ENCODE measurements at regions not wholly inside any gene's neighbourhood (a gene's known extent, or its start where the extent isn't known, plus 50 kb on each side); places are given as distances from the start of the nearest gene placed in this dataset.
"Not testable (repeated sequence)": the region's sequence is repeated elsewhere in the genome, so short reads cannot be mapped to it uniquely, and the experiment has no call there.

DNA sequence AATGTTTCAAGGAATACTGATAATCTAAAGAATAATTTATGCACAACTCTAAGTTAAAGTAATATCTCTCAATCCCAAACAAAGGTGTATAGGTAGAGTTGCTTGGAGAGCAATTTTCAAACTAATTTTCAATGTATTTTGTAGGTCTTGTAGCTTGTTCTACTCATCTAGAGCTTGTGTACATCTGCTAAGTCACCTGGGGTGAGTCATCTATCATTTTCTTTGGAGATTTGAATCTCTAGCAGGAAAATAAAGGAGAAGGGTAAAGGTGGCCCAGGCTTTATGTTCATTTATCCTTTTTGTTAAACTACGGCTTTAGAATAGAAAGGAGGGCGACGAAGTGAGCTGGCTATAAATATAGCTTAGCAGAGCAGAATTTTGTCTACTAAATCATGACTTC is 76.8 kb upstream of the THUMPD2 start:
- Mint-ChIP-seq H3K27me3 (peaks cover 18% of the 10 kb centered on the region), H3K27ac (no peak overlapping the region), H3K4me1 (no peaks in the 10 kb centered on the region), H3K36me3 (ENCODE audit: low read depth) (no peaks in the 10 kb centered on the region), H3K9me3 (no peaks in the 10 kb centered on the region), H3K4me3 (no peak overlapping the region)
- ATAC-seq (replicated peaks) = no peak

DNA sequence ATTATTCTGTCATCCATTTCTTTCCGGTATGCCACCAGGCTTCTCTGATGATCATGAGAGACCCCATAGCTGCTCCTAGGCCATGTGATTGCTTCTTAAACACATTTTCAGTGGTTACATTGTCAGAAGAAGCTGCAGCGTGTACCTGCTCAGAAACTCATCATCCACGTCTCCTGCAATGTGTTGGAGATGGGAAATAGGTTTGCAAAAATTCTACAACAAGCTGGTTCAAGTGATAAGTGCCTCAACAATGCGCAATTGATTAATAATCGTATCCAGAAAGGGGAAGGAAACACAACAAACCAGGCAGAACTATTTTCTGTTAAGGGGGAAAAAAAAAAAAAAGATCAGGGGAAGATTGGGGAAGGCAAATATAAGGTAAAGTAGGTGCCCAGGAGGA is 75.7 kb upstream of the THUMPD2 start:
- H3K27ac Mint-ChIP-seq = no peak overlapping the region
- H3K4me1 Mint-ChIP-seq = no peaks in the 10 kb centered on the region
- ATAC-seq (replicated peaks) = no peak
- peaks cover 24% of the 10 kb centered on the region for H3K27me3 Mint-ChIP-seq
- H3K4me3 Mint-ChIP-seq = no peak overlapping the region
- H3K36me3 Mint-ChIP-seq (ENCODE audit: low read depth) = no peaks in the 10 kb centered on the region
- no peaks in the 10 kb centered on the region for H3K9me3 Mint-ChIP-seq

DNA sequence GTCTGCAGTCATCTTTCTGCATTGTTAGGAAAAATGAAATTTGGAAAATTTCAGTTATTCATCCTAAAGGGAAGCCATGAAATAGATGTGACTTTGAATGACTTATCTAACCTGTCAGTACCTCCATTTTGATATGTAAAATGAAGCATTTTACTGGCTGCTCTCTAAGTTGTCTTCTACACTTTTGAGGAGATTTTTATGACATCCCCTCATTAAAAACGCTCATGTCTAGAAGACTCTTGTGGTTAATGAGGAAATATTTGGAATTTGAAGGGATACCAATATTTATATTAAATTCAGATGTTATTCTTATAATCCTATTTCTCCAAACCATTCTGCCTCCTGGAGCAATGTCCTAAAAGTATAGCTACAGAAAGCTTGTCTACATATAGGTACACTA is 73.8 kb upstream of the THUMPD2 start:
- no peak overlapping the region for H3K4me3 Mint-ChIP-seq
- ATAC-seq (replicated peaks) = no peak
- H3K9me3 Mint-ChIP-seq = no peaks in the 10 kb centered on the region
- peaks cover 24% of the 10 kb centered on the region for H3K27me3 Mint-ChIP-seq
- no peak overlapping the region for H3K27ac Mint-ChIP-seq
- no peaks in the 10 kb centered on the region for H3K4me1 Mint-ChIP-seq
- H3K36me3 Mint-ChIP-seq (ENCODE audit: low read depth) = no peaks in the 10 kb centered on the region

DNA sequence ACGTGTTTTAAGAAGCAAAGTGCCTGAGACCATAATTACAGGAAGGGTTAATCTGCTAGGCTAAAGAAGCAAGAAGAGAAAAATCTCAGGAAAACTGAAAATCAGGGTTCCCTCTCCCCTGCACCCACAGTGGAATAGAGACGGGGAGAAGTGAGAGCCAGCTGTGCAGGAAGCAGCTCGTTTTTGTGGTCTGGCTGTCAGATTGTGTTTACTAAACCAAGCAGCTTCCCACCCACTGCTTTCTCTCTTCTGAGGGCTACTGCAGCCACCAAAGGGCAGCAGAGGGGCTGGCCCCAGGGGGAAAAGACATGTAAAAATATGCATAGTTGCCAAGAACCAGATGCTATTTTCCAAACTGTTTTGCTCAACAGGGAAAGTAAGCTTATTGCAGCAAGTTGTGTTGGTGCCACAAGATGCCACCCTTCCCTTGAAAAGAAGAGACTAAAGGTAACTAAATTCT is 72.6 kb upstream of the THUMPD2 start:
- Mint-ChIP-seq H3K36me3 (ENCODE audit: low read depth) (no peaks in the 10 kb centered on the region), H3K27ac (no peak overlapping the region), H3K27me3 (peaks cover 30% of the 10 kb centered on the region), H3K4me1 (no peaks in the 10 kb centered on the region), H3K9me3 (no peaks in the 10 kb centered on the region), H3K4me3 (no peak overlapping the region)
- no peak for ATAC-seq (replicated peaks)

DNA sequence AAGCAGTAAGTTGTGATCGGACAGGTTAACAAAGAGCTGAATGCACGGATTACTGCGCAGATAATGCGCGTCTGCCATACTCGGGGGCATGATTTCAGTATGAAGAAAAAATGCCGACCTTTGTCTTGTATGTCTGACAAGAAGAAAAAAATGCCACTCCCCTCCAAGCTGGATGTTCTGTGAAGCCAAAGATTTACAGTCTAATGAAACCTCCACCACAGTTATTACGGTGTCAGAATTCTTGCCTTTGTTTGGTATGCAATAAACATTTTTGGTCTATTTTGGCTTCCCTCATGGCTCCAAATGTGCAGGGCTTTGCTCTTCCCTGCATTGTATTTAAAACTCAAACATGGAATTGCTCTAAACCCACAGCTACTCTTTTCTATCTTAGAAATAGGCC is 72.2 kb upstream of the THUMPD2 start:
- Mint-ChIP-seq H3K4me3 (no peak overlapping the region), H3K36me3 (ENCODE audit: low read depth) (no peaks in the 10 kb centered on the region)

DNA sequence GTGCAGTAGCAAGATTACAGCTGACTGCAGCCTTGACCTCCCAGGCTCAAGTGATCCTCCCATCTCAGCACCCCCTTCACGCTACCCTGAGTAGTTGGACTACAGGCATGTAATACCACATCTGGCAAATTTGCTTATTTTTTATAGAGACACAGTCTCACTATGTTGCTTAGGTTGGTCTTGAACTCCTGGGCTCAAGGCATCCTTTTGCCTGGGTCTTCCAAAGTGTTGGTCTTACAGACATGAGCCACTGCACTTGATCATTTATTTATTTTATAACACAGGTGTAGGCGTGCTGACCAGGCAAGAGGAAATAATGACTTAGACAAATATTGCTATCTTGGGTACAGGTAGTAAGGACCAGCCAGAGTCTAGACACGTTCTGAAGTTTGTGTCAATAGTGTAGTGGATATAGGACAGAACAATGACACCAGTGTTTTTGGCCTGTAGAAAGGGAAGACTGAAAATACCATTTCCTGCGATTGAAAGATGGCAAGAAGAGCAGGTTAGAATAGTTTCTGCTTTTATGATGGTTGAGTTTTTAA is 71.0 kb upstream of the THUMPD2 start:
- Mint-ChIP-seq H3K4me3 (no peak overlapping the region), H3K9me3 (no peaks in the 10 kb centered on the region), H3K27ac (no peak overlapping the region), H3K36me3 (ENCODE audit: low read depth) (no peaks in the 10 kb centered on the region), H3K4me1 (no peaks in the 10 kb centered on the region), H3K27me3 (peaks cover 33% of the 10 kb centered on the region)
- ATAC-seq (replicated peaks) = no peak

More for the DNA sequence above, 72.2 kb upstream of the THUMPD2 start:
- H3K9me3 Mint-ChIP-seq = no peaks in the 10 kb centered on the region
- H3K27me3 Mint-ChIP-seq = peaks cover 28% of the 10 kb centered on the region
- H3K4me1 Mint-ChIP-seq = no peaks in the 10 kb centered on the region
- no peak for ATAC-seq (replicated peaks)
- H3K27ac Mint-ChIP-seq = no peak overlapping the region

DNA sequence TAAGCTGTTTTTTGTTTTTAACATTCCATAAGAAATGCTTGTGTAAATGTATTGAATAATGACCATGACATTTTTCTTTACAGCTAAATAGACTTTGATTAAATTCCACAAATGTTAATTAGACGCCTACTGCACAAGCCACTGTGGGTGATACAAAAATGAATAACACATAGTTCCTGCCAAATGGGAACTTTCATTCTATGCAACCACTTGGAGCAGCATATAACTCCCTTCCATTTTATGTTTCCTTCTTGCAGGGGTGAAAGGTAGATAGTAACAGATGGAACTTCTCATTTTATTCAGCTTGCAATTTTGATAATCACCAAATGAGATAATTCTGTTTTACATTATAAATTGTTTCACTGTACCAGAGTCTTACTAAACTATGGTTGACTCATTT is 70.0 kb upstream of the THUMPD2 start:
- peaks cover 29% of the 10 kb centered on the region for H3K27me3 Mint-ChIP-seq
- ATAC-seq (replicated peaks) = no peak
- H3K4me3 Mint-ChIP-seq = no peak overlapping the region
- no peaks in the 10 kb centered on the region for H3K4me1 Mint-ChIP-seq
- H3K36me3 Mint-ChIP-seq (ENCODE audit: low read depth) = no peaks in the 10 kb centered on the region
- no peaks in the 10 kb centered on the region for H3K9me3 Mint-ChIP-seq
- H3K27ac Mint-ChIP-seq = no peak overlapping the region

DNA sequence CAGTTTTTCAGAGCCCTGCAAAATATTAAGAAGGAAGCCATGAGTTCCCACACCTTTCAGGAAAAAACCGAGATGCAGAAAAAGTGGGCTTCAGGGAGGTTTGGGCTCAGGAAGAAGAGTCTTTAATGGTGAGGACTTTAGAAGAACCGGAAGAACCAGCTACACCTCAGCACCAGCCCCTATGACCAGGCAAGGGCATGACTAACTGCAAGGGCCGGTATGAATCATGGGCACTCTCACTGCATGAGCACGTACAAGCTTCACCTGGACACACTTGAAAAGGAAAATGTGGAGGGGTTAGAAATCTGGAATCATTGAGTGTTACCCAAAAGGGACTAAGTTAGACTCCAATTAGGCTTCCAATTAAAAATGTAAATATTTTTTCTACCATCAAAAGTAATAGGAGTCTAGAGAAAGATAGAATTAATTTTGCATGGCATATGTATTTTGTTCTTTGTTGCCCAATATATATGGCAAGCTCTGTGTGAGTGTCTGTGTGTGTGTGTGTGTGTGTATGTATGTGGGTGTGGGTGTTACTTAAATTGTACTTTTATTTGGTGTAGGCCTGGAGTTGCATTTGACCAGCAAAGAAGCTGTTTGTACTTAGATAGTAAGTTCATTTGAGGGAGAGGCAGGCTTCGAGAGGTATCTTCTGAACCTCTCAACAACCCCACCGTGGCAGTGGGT is 66.5 kb upstream of the THUMPD2 start:
- no peaks in the 10 kb centered on the region for H3K4me1 Mint-ChIP-seq
- H3K9me3 Mint-ChIP-seq = no peaks in the 10 kb centered on the region
- no peak overlapping the region for H3K4me3 Mint-ChIP-seq
- peak; percentile 52 for ATAC-seq (replicated peaks)
- H3K27me3 Mint-ChIP-seq = peaks cover 26% of the 10 kb centered on the region
- no peak overlapping the region for H3K27ac Mint-ChIP-seq
- H3K36me3 Mint-ChIP-seq (ENCODE audit: low read depth) = no peaks in the 10 kb centered on the region

DNA sequence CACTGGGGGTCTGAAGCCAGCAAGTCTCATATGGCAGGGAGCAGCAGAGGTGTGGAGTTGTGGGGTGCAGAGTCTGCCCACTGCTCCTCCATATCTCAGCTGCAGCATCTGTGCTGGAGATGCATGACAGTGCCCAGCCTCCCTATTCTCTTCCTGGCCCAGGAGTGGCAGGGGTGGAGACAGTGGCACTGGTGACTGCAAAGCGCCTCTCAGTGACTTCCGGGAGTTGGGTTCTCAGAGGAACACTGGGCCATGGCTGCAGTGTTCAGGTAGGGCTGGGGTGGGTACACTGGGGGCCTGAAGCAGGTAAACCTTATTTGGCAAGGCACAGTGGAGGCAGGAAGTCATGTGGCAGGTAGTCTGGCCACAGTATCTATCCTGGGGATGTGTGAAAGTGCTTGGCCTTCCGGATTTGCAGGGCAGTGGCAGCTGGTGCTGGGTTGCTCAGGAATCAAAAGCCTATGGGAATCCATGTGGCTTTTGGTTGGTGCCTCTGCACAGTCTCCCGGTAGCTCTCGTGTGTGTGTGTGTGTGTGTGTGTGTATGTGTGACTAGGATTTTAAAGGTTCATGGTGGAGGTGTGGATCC is 60.3 kb upstream of the THUMPD2 start:
- H3K4me1 Mint-ChIP-seq = no peaks in the 10 kb centered on the region
- peaks cover 16% of the 10 kb centered on the region for H3K27me3 Mint-ChIP-seq
- ATAC-seq (replicated peaks) = peak; percentile 9
- no peaks in the 10 kb centered on the region for H3K9me3 Mint-ChIP-seq
- H3K36me3 Mint-ChIP-seq (ENCODE audit: low read depth) = no peaks in the 10 kb centered on the region
- H3K4me3 Mint-ChIP-seq = no peak overlapping the region
- no peak overlapping the region for H3K27ac Mint-ChIP-seq

DNA sequence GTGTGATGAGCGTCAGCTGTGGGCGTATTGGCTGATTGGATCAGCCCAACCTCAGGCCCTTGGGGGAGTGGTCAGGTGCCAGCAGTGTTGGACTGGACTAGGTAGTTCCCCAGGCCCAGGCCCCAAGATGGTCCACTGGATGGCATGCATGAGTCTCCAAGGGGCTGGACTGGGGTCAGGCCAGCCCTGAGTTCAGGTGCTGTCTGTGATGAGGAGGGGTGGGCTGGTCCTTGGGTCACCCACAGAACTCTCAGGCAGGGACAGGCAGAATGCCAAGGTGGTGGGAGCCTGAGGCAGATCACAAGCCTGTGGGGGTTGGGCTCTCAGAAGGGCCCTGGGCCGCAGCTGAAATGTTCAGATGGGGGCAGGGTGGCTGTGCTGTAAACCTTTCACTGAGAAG is 59.5 kb upstream of the THUMPD2 start:
- no peaks in the 10 kb centered on the region for H3K4me1 Mint-ChIP-seq
- H3K27me3 Mint-ChIP-seq = peaks cover 21% of the 10 kb centered on the region
- H3K36me3 Mint-ChIP-seq (ENCODE audit: low read depth) = no peaks in the 10 kb centered on the region
- no peaks in the 10 kb centered on the region for H3K9me3 Mint-ChIP-seq
- no peak overlapping the region for H3K27ac Mint-ChIP-seq
- ATAC-seq (replicated peaks) = no peak
- H3K4me3 Mint-ChIP-seq = no peak overlapping the region

DNA sequence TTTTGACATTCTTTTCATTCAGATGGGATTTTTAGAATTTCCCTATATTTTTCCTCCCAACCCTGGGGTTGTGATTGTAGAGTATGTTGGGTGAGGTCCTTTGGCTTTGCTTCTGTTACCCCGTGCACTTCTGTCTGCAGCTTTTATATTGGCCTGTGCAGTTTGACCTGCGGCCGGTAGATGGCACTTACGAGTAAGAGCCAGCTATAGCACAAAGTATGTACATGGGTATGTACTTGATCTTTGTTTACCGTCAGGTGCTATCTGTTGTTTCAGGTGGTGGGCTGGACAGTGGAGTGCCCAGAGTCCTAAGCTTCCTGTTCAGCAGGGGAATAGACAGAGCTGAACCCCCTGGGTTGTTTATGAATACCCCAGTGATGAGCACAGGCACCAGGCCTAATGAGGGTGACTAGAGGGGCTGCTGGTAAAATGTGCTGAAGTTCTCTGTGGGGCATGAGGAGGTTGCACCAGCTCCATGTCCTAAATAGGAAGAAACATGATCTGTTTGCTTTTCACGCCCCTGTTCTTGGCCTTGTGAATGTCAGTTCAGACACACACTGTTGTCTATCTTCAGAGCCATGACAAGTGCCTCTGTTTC is 58.9 kb upstream of the THUMPD2 start:
- H3K9me3 Mint-ChIP-seq = no peaks in the 10 kb centered on the region
- H3K4me3 Mint-ChIP-seq = no peak overlapping the region
- H3K27me3 Mint-ChIP-seq = peaks cover 21% of the 10 kb centered on the region
- ATAC-seq (replicated peaks) = no peak
- H3K4me1 Mint-ChIP-seq = no peaks in the 10 kb centered on the region
- H3K27ac Mint-ChIP-seq = no peak overlapping the region
- H3K36me3 Mint-ChIP-seq (ENCODE audit: low read depth) = no peaks in the 10 kb centered on the region

DNA sequence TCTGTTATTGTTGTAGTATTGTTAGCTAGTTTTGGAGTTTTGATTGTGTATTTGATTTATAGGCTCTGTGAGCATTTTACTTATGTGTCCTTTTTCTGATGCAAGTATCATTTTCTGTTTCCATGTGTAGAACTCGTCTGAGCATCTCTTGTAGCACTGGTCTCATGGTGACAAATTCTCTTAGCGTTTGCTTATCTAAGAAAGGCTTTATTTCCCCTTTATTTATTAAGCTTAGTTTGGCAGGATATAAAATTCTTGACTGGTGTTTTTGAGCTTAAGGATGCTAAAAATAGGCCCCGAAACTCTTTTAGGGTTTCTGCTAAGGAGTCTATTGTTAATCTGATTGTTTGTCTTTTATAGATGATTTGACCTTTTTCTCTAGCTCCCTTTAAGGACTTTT is 57.6 kb upstream of the THUMPD2 start:
- Mint-ChIP-seq H3K36me3 (ENCODE audit: low read depth) (no peaks in the 10 kb centered on the region), H3K9me3 (no peaks in the 10 kb centered on the region)
- no peak for ATAC-seq (replicated peaks)

DNA sequence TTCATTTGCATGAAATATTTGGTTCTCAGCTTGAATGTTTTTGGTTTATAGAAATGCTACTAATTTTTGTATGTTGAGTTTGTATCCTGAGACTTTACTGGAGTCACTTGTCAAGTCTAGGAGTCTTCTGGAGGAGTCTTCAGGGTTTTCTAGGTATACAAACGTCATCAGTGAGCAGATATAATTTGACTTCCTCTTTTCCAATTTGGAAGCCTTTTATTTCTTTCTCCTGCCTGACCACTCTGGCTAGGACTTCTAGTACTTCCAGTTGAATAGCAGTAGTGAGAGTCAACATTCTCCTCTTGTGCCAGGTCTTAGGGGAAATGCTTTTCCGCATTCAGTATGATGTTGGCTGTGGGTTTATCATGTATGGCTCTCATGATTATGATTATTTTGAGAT is 55.4 kb upstream of the THUMPD2 start:
- Mint-ChIP-seq H3K27ac (no peak overlapping the region), H3K4me1 (no peaks in the 10 kb centered on the region), H3K4me3 (no peak overlapping the region), H3K36me3 (ENCODE audit: low read depth) (no peaks in the 10 kb centered on the region), H3K27me3 (peaks cover 17% of the 10 kb centered on the region), H3K9me3 (no peaks in the 10 kb centered on the region)
- no peak for ATAC-seq (replicated peaks)

More for the DNA sequence above, 57.6 kb upstream of the THUMPD2 start:
- no peak overlapping the region for H3K27ac Mint-ChIP-seq
- H3K27me3 Mint-ChIP-seq = peaks cover 21% of the 10 kb centered on the region
- H3K4me1 Mint-ChIP-seq = no peaks in the 10 kb centered on the region
- no peak overlapping the region for H3K4me3 Mint-ChIP-seq

DNA sequence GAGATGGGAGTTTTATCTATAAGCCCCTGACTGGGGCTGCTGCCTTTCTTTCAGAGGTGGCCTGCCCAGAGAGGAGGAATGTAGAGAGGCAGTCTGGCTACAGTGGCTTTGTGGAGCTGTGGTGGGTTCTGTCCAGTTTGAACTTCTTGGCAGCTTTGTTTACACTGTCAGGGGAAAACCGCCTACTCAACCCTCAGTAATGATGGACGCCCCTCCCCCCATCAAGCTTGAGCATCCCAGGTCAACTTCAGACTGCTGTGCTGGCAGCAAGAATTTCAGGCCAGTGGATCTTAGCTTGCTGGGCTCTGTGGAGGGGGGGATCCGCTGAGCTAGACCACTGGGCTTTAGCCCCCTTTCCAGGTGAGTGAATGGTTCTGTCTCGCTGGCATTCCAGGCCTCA is 51.6 kb upstream of the THUMPD2 start:
- H3K36me3 Mint-ChIP-seq (ENCODE audit: low read depth); ATAC-seq (replicated peaks); H3K9me3 Mint-ChIP-seq; H3K4me3 Mint-ChIP-seq; H3K4me1 Mint-ChIP-seq; H3K27ac Mint-ChIP-seq: not testable (repeated sequence)
- peaks cover 26% of the 10 kb centered on the region for H3K27me3 Mint-ChIP-seq
